B cell (primary cell): ENCODE measurements at regions not wholly inside any gene's neighbourhood (a gene's known extent, or its start where the extent isn't known, plus 50 kb on each side); places are given as distances from the start of the nearest gene placed in this dataset.

ENCODE experiments used
- ATAC-seq: fragments of 200-7000 bp; cut with Tn5 transposase; one replicate; pipeline ENCODE4 v1.10.0; 2021; ENCODE audit warnings: low read depth, mild to moderate bottlenecking, moderate number of reproducible peaks, moderate library complexity
- CTCF ChIA-PET: fragments of 350-600 bp; sonication (Branson Sonifier 250); formaldehyde crosslinking; loops from one replicate; lab custom pipeline; 2021; ENCODE audit warnings: antibody characterized with exemption, inconsistent platforms; lab: Charles Lee
- POLR2A ChIA-PET: fragments of 350-600 bp; sonication (Branson Sonifier 250); formaldehyde crosslinking; loops from one replicate; lab custom pipeline; 2021; ENCODE audit warnings: antibody characterized with exemption; lab: Charles Lee
- DNase-seq: peaks from one replicate; pipeline ENCODE4 v3.0.0; 2013
- H2AFZ ChIP-seq: 2 replicates; pipeline ENCODE4 v1.6.1; 2012; ENCODE audit warnings: mild to moderate bottlenecking, low read depth, low read length; ENCODE audit not compliant: insufficient read depth, poor library complexity, severe bottlenecking
- H3K27ac ChIP-seq, 2 donors: 1 replicate in 1 of 2; 2 replicates in 1 of 2; pipeline ENCODE4 v1.5.1; 2012 to 2013; ENCODE audit warnings: low read length in 2 of 2, mild to moderate bottlenecking in 2 of 2, moderate library complexity in 1 of 2
- H3K27me3 ChIP-seq, 4 experiments: fragments of 200-600 bp in 1 of 4; sonication (generic) in 1 of 4; replicated peaks in 1 of 4; 1 replicate in 2 of 4; 2 replicates in 2 of 4; pipeline versions ENCODE4 v1.6.1 to v1.7.0; 2013 to 2016; ENCODE audit warnings: low read length in 3 of 4, mild to moderate bottlenecking in 2 of 4, mixed read lengths in 1 of 4, moderate library complexity in 1 of 4; ENCODE audit not compliant: insufficient read depth in 4 of 4, control insufficient read depth in 3 of 4; ENCODE audit errors: control extremely low read depth in 1 of 4
- H3K36me3 ChIP-seq, 2 experiments: replicated peaks in 1 of 2; 1 replicate in 1 of 2; 2 replicates in 1 of 2; pipeline versions ENCODE4 v1.6.1 to v1.7.1; 2013; ENCODE audit warnings: low read length in 1 of 2; ENCODE audit not compliant: insufficient read depth in 2 of 2, control insufficient read depth in 1 of 2; ENCODE audit errors: control extremely low read depth in 1 of 2, extremely low read depth in 1 of 2
- H3K4me1 ChIP-seq, 2 donors: fragments of 200-600 bp in 1 of 2; sonication (generic) in 1 of 2; 1 replicate in 1 of 2; 2 replicates in 1 of 2; pipeline versions ENCODE4 v1.5.1 to v1.6.1; 2013 to 2017; ENCODE audit warnings: low read length in 2 of 2; ENCODE audit not compliant: control insufficient read depth in 2 of 2, insufficient read depth in 2 of 2
- H3K4me2 ChIP-seq: replicated peaks from 2 replicates; pipeline ENCODE3; 2012; ENCODE audit warnings: mild to moderate bottlenecking, low read depth, low read length; ENCODE audit not compliant: poor library complexity, severe bottlenecking
- H3K4me3 ChIP-seq, 5 experiments: fragments of 200-600 bp in 1 of 5; sonication (generic) in 1 of 5; 1 replicate in 3 of 5; 2 replicates in 2 of 5; pipeline versions ENCODE4 v1.5.1 to v1.7.0; 2011 to 2016; ENCODE audit warnings: low read length in 4 of 5, mild to moderate bottlenecking in 4 of 5, low read depth in 2 of 5, control low read depth in 1 of 5, moderate library complexity in 1 of 5; ENCODE audit not compliant: insufficient read depth in 1 of 5; ENCODE audit errors: control extremely low read depth in 1 of 5, extremely low read depth in 1 of 5
- H3K79me2 ChIP-seq: fragments of 200-600 bp; sonication (generic); one replicate; pipeline ENCODE4 v1.6.0; 2016; ENCODE audit warnings: low read length; ENCODE audit not compliant: control insufficient read depth, insufficient read depth
- H3K9ac ChIP-seq: fragments of 200-600 bp; sonication (generic); 2 replicates; pipeline ENCODE4 v1.6.1; 2017; ENCODE audit warnings: mild to moderate bottlenecking, low read length, moderate library complexity
- H3K9me3 ChIP-seq, 3 donors: one replicate each; pipeline versions ENCODE4 v1.6.1 to v1.7.1; 2013; ENCODE audit warnings: low read length in 2 of 3; ENCODE audit not compliant: control insufficient read depth in 2 of 3, insufficient read depth in 1 of 3; ENCODE audit errors: control extremely low read depth in 1 of 3
- H4K20me1 ChIP-seq: 2 replicates; pipeline ENCODE4 v1.6.0; 2012; ENCODE audit warnings: mild to moderate bottlenecking, low read length; ENCODE audit not compliant: insufficient read depth, control insufficient read depth, poor library complexity, severe bottlenecking
- H3K27ac Mint-ChIP-seq: one replicate; pipeline ENCODE4 v1.8.0; 2021; ENCODE audit warnings: mixed read lengths
- H3K27me3 Mint-ChIP-seq: one replicate; pipeline ENCODE4 v1.8.0; 2021; ENCODE audit warnings: mixed read lengths
- H3K4me1 Mint-ChIP-seq: one replicate; pipeline ENCODE4 v1.8.0; 2021; ENCODE audit warnings: mixed read lengths
- H3K4me3 Mint-ChIP-seq: one replicate; pipeline ENCODE4 v1.8.0; 2021; ENCODE audit warnings: mixed read lengths
- H3K9me3 Mint-ChIP-seq: one replicate; pipeline ENCODE4 v1.8.0; 2022; ENCODE audit warnings: mixed read lengths; ENCODE audit not compliant: insufficient read depth
- CTCF ChIP-seq: fragments of 200-600 bp; IDR thresholded peaks from one replicate; pipeline ENCODE4 v1.8.0; 2022; ENCODE audit warnings: antibody characterized with exemption, mild to moderate bottlenecking
- EZH2 ChIP-seq: IDR thresholded peaks from 2 replicates; pipeline ENCODE4 v1.6.1; 2012; ENCODE audit warnings: borderline replicate concordance, low read depth, mild to moderate bottlenecking, moderate library complexity, low read length; ENCODE audit not compliant: insufficient read depth, poor library complexity, severe bottlenecking
- WGBS: methylation state at CpG from one replicate; pipeline ENCODE4 v1.1.5; 2013; ENCODE audit warnings: missing lambda C conversion rate; ENCODE audit not compliant: insufficient coverage; 5-methylcytosine and 5-hydroxymethylcytosine counted together
- intact Hi-C: fragments of 100-400 bp; cut with micrococcal nuclease; formaldehyde crosslinking; loops from one replicate; pipeline ENCODE4 v1.10.0; 2022

- H3K9ac ChIP-seq, result no peak overlapping the region
- ATAC-seq (no peak), DNase-seq (no peak)
- no peaks in the 10 kb centered on the region for H4K20me1 ChIP-seq
- CTCF ChIA-PET, result no interaction called here
- no peaks in the 10 kb centered on the region for H3K9me3 ChIP-seq
- Mint-ChIP-seq H3K9me3 (no peaks in the 10 kb centered on the region), H3K27ac (no peak overlapping the region), H3K4me3 (no peak overlapping the region), H3K27me3 (peaks cover 24% of the 10 kb centered on the region), H3K4me1 (no peaks in the 10 kb centered on the region)
- no peak for TF ChIP-seq EZH2
- no peak for TF ChIP-seq CTCF
- intact Hi-C loops, result no loop called here
- no peak overlapping the region for H3K4me3 ChIP-seq
- no peak overlapping the region for H2AFZ ChIP-seq
- H3K36me3 ChIP-seq, result no peaks in the 10 kb centered on the region
- no peaks in the 10 kb centered on the region for H3K79me2 ChIP-seq
- POLR2A ChIA-PET, result no interaction called here
- H3K27ac ChIP-seq, result no peak overlapping the region
- H3K4me2 ChIP-seq, result no peak overlapping the region
- peaks cover 0 to 9% (median 0%) of the 10 kb centered on the region in 4 experiments for H3K27me3 ChIP-seq
- H3K4me1 ChIP-seq, result no peaks in the 10 kb centered on the region
Measured at GRCh38 chr21:15568516-15568915, 161.3 kb upstream of the USP25 start.

GRCh38 chr21:15586752-15587427, 142.9 kb upstream of the USP25 start:
- H3K27me3 Mint-ChIP-seq, result peaks cover 10% of the 10 kb centered on the region
- H3K9me3 Mint-ChIP-seq, result no peaks in the 10 kb centered on the region
- ChIA-PET CTCF (interaction anchor here (0.7 kb wide), 1 partner anchor 141 kb away, joined by 3 read pairs; no protein-coding TSS in a partner anchor), POLR2A (no interaction called here)
- Histone ChIP-seq H3K4me2 (no peak overlapping the region), H3K36me3 (no peaks in the 10 kb centered on the region), H3K27me3 (no peaks in the 10 kb centered on the region), H3K4me3 (no peak overlapping the region), H3K9ac (no peak overlapping the region), H3K27ac (no peak overlapping the region), H2AFZ (no peak overlapping the region), H3K4me1 (no peaks in the 10 kb centered on the region), H3K79me2 (no peaks in the 10 kb centered on the region), H4K20me1 (no peaks in the 10 kb centered on the region), H3K9me3 (no peaks in the 10 kb centered on the region)
- TF ChIP-seq CTCF, result no peak
- no peak for TF ChIP-seq EZH2
- intact Hi-C loops, result no loop called here
- WGBS, result no CpG with 5 or more reads among the region's 4 CpGs
- no peak overlapping the region for H3K27ac Mint-ChIP-seq
- DNase-seq, result no peak
- H3K4me3 Mint-ChIP-seq, result no peak overlapping the region
- ATAC-seq, result no peak
- H3K4me1 Mint-ChIP-seq, result no peaks in the 10 kb centered on the region
